ENCODE measurements at regions not wholly inside any gene's neighbourhood (a gene's known extent, or its start where the extent isn't known, plus 50 kb on each side); places are given as distances from the start of the nearest gene placed in this dataset.
A peak's percentile ranks its signal among the peaks of the same experiment; 100 is the strongest.

GRCh38 chr12:66852091-66852490, 173.2 kb upstream of the GRIP1 start:
- DNase-seq (ENCODE audit: low read depth) = no peak

DNA sequence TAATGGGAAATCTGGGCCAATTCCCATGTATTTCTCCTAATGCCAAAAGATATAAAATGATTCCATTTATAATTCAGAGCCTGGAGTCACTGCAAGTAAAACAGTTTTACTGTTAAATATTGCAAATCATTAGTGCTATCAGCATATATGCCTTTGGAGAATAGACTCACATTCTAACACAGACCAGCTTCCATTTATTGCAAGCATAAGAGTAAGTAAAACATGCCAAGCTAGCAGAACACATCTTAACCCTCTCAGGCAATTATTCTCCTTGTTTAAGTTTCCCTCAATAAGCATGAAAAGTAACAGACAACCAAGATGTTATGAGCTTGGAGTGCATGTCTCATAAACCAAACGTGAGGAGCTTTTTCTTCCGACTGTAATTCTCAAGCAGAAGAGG, 173.9 kb upstream of the GRIP1 start:
- no peak for DNase-seq (ENCODE audit: low read depth)

DNA sequence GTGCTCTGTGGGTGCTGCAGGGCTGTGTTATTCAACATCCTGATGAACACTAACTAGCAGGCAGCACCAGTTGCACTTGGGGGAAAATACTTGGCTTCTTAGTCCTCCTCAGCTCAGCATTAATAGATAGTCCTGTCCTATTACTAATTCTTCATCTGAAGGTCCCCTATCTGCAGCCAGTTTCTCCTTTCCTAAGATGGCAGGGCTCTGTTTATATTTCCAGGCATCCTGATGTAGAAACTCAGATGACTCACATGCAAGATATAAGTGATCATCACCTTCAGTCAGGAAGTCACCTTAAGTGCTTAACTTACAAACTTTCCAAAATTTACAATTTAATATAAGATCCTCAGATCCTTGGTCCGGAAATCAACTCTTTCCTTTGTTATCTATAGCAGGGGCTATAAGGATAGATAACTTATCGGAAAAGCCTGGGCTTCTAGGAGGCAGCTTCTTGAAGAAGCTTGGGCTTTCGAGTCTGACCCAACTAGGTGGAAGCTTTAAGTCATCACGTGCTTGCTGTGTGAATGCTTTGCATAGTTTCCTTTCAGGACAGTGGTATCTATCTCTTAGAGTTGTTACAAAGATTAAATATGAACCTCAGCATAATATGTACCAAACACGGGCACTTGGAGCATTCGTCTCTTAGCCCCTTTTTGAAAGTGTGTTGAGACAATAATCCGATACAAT, 181.0 kb upstream of the GRIP1 start:
- no peak for DNase-seq (ENCODE audit: low read depth)

- DNase-seq (ENCODE audit: low read depth) = peak; percentile 48
These were observed 182.2 kb upstream of the GRIP1 start for GRCh38 chr12:66860752-66861750.

- no peak for DNase-seq (ENCODE audit: low read depth)
These were observed 183.6 kb upstream of the GRIP1 start for GRCh38 chr12:66862356-66862985.

DNA sequence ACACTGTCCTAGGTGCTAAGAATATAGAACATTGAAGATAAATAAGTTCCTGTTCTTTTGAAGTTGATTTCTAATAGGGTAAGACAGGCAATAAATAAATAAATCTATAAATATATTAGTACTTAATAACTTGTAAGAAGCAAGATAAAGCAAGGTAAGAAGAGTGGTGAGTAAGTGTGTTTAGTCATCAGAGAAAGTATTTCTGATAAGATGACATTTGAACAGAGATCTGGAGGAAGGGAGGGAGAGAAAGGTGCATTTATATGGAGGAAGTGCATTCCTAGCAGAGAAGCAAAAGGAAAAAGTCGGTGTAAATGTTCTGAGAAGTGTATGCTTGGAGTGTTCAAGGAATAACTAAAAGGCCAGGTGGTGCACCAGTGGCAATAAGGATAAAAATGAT, 184.4 kb upstream of the GRIP1 start:
- no peak for DNase-seq (ENCODE audit: low read depth)

- DNase-seq (ENCODE audit: low read depth) = no peak
These were observed 199.0 kb upstream of the GRIP1 start for GRCh38 chr12:66877925-66878324.

DNA sequence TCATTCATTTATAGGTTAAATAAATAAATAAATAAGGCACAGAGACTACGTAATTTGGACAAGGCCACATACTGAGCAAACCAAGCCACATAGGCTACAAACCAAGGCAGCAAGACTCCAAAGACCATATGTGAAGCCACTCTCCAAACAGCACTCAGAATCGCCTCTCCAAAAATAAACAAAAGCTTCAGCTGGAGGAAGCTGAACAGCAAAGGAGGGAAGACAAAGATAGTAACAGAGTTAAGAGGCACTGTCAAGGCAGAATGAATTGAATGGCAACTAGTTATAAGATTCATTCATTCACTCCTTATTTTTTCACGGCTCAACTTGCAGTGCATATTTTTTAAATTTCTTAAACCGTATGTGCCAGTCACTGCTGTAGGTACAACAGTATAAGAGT, 200.5 kb upstream of the GRIP1 start:
- no peak for DNase-seq (ENCODE audit: low read depth)

DNA sequence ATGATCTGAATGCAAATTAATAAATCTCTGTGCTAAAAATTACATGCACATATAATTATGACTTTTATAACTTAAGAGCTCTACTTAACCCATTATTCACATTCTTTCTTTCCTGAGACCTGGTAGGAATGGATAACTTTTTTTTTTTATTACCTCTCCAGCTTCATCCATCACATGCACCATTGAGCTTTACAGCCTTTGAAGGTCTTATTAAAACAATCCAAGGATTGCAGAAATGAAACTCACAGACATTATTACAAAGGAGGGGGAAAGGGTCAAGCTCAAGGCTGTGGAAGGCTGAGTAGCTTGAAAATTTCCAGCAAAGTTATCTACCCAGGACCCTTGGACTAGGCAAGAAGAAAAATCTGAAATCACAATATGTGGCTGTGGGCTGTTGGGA, 202.5 kb upstream of the GRIP1 start:
- no peak for DNase-seq (ENCODE audit: low read depth)

DNA sequence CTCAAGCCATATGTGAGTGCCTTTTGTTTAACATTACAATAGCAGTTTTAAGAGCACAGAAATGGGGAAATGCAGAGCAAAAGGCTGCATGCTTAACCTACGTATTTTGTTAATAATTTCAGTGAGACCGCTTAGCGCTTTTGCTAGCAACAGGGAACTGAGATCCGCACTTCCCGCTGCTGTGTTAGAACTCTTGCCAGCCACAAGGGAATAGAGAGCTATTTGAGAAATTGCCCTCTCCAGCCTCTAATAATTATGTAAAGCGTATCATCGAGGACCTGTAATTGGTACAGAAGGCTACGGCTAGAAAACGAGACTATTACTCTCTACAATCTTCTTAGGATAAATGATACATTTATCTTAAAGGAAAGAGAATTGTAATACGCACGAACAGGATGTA, 205.2 kb upstream of the GRIP1 start:
- no peak for DNase-seq (ENCODE audit: low read depth)

DNA sequence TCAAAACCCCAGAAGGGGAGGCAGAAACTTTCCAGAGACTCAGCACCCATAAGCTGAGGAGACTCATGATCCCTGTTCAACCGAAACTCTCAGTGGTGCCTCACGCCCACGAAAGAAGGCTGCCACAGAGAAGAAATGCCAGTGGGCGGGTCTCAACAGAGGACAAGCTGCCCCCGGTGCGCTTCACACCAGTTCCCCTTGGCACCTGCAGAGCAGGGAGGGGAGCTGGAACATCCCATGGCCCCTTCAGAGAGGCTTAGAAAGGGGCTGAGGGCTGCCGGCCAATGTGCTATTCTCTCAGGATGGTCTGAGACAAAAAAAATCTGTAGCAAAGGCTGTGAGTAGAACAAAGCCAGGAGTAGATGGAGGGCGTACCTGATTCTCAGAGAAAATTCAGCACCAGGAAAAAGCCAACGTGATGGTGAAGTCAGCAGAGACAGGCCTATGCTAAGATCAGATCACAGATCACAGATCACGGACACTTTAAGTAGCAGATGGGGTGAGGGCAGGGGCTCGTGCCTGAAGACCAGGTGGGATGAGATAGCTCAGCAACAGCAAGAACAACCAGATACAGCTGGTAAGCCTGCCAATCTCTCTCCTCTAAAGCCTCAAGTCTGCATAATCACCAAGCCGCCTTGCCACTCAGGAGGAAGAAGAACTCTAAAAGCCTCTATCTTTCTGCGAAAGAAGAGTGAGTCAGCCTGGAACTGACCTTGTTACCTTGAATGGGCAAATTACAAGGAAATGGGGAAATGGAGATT, 206.4 kb upstream of the GRIP1 start:
- DNase-seq (ENCODE audit: low read depth) = no peak

DNA sequence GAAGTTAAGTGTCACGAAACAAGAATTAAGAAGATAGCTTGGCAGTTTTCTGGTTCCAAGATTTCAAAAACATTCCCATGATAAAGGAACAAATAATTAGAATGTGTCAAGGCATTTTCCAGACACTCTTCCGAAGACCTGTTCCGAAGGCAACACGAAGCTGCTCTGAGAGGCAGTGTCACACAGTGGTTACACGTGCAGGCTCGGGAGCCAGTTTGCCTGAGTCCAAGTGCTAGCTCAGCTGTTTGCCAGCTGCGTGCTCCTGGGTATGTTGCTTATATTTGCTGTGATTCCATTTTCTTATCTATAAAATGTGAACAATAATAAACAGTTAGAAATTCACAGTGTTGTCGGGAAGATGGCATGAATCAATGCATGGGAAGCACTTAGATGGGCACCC, 217.9 kb upstream of the GRIP1 start:
- no peak for DNase-seq (ENCODE audit: low read depth)

DNA sequence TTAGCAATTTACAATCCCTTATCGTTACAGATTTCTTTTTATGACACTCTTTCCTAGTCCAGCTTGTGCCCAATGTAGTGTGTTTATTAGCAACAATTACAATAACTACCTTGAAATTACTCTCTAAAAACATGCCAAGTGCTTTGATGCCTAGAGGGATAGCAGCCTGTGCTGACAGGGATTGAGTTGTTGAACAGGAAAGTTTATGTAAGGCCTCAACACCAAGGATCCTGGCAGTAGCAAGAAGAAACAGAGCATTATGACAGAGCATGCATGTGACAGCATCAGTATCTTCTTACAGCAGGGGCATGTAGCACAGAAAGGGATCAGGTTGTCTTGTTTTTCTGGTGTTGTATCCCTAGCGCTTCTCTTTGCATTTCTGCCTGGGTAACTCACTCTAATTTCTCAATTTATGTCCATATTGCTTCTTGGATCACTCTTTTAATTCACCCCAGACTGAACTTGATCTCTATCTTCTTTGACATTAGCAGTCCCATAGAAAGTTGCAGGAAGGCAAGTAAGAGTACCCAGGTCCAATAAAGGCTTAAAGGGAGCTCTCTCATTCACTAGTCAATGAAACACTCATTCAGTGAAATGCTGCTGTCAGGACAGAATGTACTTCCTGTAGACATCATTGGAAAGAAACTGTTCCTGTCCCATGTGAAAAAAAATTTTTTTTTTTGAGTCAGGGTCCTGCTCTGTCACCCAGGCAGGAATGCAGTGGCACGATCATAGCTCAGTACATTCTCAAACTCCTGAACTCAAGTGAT, 220.0 kb upstream of the GRIP1 start:
- no peak for DNase-seq (ENCODE audit: low read depth)

- DNase-seq (ENCODE audit: low read depth) = no peak
These were observed 220.7 kb upstream of the GRIP1 start for GRCh38 chr12:66899588-66899987.

DNA sequence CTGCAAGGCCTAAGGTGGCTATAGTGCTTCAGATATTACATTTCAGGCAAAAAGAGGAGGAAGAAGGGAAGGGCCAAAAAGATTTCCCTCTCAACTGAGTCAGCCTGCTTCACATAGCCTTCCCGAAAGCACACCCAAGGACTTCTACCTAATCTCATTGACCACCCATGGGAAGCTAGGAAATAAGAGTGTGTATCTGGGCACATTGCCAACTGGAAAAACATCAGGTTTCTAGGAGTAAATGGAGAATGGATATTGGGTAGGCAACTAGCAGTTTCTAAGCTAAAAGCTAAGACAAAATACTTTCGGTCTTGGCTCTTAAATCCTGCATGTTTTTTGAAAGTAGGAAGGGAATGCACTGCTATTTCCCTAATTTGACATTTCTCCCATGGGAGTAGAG, 221.7 kb upstream of the GRIP1 start:
- DNase-seq (ENCODE audit: low read depth) = no peak

GRCh38 chr12:66901138-66901932, 222.5 kb upstream of the GRIP1 start:
- DNase-seq (ENCODE audit: low read depth) = no peak

- DNase-seq (ENCODE audit: low read depth) = no peak
These were observed 223.1 kb upstream of the GRIP1 start for GRCh38 chr12:66902020-66902419.

GRCh38 chr12:66903782-66904396, 225.0 kb upstream of the GRIP1 start:
- no peak for DNase-seq (ENCODE audit: low read depth)

DNA sequence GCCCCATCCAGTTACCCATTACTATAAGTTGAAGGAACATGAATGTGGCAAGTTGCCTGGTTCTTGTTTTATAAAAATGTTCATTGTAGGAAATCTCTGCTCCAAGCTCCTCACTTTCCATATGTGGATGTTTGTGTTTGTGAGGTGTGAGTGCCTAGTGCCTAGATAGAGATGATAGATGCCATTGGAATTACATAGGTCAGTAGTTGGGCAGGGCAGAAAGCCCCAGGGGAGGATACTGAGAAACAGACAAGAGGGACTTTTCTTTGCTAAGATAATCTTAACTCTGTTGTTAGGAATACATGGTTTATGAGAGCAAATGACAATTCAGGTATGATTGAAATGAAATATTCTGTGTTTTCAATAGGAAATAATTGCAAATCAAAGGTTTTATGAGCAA, 226.3 kb upstream of the GRIP1 start:
- no peak for DNase-seq (ENCODE audit: low read depth)

DNA sequence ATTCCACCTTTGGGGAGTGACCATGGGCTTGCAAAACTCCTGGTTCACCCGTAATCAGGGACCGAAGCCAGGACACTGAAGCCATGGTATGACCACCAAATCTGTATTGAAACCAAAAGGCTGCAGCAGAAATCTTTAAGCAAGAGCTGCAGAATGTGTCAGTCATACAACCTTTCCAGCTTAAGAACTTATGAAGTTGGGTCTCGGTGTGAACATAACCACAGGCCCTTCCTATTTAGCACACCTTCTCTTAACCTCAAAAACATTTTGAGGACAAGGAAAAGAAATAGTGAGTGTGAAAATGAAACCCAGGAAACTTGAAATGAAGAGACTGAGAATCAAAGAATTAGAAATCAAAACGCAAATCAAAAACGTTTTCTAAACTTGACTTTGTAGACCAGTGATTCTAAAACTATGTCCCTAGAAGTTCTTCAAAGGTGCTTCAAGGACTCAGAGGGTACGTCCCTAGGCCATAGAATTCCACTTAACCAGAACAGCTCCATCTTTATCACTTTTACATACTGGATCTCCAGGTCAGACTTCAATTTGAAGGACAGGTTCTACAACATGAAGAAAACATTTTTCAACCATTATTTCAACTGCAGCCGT, 231.6 kb upstream of the GRIP1 start:
- DNase-seq (ENCODE audit: low read depth) = no peak

Data from stimulated activated CD8-positive, alpha-beta memory T cell treated with anti-CD3 and anti-CD28 coated beads, Interleukin-4, amount 100 ng/mL, for 24 hours (primary cell).